GM19025 (cell line): ENCODE measurements at regions not wholly inside any gene's neighbourhood (a gene's known extent, or its start where the extent isn't known, plus 50 kb on each side); places are given as distances from the start of the nearest gene placed in this dataset.

Source experiments
- ATAC-seq: cut with Tn5 transposase; IDR thresholded peaks from one replicate; pipeline ENCODE4 v1.9.1; 2021; ENCODE audit warnings: mild to moderate bottlenecking, low read depth, moderate library complexity; ENCODE audit not compliant: unreplicated experiment

GRCh38 chr1:232293361-232293760, 336.6 kb downstream of the SIPA1L2 start:
- ATAC-seq: no peak

DNA sequence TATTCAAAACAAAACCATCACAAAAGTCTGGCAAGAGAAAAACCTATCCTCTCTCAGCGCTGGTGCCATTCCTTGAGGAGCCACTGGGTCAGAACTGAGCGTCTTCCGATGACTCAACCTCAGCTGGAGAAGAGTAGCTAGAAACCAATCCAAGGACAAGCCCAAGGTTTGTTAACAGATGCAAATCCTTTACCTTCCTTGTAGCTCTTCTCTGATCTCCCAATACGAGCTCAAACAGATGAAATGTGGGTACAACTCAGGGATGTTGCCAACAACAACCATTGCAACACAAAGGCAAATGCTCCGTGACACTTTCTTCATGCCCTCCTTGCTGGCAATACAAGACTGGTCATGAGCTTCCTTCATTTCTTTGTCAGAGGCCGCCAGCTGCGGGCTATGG, 337.1 kb downstream of the SIPA1L2 start:
- ATAC-seq: no peak

GRCh38 chr1:232292239-232292638, 337.7 kb downstream of the SIPA1L2 start:
- no peak for ATAC-seq

GRCh38 chr1:232291681-232292080, 338.3 kb downstream of the SIPA1L2 start:
- ATAC-seq: no peak

DNA sequence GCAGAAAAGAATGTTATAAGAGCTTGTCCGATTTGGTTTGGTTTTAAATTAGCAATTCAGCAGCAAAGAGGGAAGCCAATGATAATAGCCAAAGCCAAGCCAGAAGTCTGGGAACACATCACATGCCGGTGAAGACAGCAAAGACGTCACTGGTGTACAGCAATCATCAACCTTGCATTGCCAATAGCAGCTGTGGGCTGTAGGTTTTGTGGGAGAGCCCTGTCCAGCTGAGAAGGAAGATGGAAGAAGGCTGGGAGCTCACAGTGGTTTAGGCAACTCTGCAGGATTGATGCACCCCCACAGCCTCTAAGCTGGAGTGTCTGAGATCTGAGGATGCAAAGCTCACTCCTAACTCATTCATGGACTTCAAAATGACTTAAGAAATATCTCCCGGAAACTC, 338.7 kb downstream of the SIPA1L2 start:
- ATAC-seq: no peak

- no peak for ATAC-seq
Observed at GRCh38 chr1:232290570-232290969, 339.4 kb downstream of the SIPA1L2 start.

- ATAC-seq: no peak
Observed at GRCh38 chr1:232287676-232288569, 342.0 kb downstream of the SIPA1L2 start.

- no peak for ATAC-seq
Observed at GRCh38 chr1:232285138-232285537, 344.8 kb downstream of the SIPA1L2 start.

- ATAC-seq: no peak
Observed at GRCh38 chr1:232283864-232284263, 346.1 kb downstream of the SIPA1L2 start.

GRCh38 chr1:232282498-232282897, 347.4 kb downstream of the SIPA1L2 start:
- no peak for ATAC-seq

DNA sequence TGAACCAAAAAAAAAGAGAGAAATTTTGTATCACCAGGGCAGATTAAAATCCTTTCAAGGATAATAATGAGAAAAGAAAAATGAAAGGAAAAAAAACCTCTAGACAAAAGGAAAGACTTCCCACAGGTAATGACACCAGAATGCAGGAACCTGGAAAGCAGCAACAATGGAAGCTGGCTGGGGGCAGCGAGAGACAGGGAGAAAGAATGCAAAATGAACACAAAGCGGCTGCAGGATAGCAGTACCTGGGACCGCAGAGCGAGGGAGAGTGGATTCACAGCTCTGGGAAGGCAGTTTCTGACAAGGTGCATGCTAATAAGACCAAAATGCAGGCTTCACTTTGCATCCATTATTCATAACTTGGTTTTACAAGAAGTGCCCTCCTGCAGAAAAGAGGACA, 349.0 kb downstream of the SIPA1L2 start:
- ATAC-seq: no peak

DNA sequence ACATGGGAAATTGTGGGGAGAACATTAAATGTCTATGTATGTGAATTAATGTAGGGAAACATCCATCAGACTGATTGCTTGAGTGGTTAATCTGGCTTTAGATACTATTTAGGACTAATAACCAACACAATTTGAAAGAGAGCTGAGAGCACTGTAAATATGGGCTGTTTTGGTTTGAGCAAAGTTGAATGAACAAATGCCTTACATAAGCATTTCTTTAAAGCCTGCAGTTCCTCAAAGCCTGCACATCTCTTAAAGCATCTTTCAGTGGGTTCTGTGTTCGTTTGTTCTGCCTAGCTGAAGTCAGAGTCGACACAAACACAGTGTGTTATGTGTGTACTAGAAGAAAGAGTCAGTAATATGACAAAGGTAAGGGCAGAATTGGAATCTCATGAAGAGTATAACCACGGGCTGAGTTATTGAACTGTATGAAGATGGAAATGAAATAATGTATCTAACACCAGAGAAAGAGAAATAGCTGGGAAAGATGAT, 350.0 kb downstream of the SIPA1L2 start:
- ATAC-seq: no peak

DNA sequence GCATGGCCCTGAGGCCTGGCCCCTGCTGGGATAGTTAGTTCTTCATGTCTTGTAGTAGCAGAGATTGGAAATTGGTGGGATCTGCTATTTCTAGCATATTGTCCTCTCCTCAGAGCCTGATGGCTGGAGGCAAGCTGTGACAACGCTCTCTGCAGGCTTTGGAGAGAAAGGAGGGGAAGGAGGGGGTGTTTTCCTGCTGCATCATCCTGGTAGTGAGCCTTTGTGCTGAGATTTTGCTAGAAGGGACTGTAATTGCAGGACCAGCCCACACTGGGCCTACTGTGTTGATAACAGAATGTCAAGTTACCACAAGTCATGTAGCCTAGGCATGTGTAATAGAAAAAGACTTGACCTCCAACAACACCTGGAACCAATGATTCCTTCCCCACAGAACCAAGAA, 351.0 kb downstream of the SIPA1L2 start:
- no peak for ATAC-seq

GRCh38 chr1:232276651-232277050, 353.3 kb downstream of the SIPA1L2 start:
- no peak for ATAC-seq

DNA sequence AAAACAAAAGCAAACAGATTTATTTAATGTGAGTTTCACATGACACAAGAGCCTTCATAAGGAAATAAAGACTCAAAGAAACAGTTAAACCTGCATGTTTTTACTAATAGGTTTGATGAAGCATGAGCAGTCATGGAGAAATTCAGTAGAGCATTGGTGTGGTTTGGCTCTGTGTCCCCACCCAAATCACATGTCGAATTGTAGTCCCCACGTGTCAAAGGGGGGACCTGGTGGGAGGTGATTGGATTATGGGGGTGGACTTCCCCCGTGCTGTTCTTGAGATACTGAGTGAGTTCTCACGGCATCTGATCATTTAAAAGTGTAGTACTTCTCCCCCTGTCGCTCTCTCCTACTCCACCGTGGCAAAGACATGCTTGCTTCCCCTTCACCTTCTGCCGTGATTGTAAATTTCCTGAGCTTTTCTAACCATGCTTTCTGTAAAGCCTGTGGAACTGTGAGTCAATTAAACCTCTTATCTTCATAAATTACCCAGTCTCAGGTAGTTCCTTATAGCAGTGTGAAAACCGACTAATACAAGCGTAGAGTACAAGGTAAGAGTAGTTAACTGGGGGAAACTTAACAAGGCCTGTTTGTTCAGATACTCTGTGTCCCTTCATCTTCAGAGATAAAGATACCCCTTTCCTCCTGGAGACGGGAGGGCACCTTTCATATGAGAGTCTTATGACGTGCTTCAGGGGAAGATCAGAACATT, 354.8 kb downstream of the SIPA1L2 start:
- no peak for ATAC-seq

- ATAC-seq: no peak
Observed at GRCh38 chr1:232274236-232274855, 355.6 kb downstream of the SIPA1L2 start.

DNA sequence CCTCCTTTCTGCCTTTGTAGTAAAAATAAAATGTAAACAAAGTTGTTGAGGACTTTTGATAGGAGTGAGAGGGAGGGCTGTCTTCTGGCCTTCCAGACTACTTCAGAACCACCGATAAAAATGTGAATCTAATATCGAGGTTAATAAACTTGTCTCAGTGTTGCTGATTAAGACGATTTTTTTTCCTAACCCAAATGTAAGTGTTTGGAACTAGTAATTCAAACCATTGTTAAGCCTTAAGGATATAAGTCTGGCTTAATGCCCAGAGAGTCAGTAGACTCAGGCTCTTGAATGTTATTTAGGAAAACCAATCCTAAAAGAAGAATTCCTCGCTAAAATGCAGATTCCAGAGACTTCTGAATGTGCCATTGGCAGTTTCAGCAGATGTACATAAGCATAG, 356.9 kb downstream of the SIPA1L2 start:
- ATAC-seq: no peak

DNA sequence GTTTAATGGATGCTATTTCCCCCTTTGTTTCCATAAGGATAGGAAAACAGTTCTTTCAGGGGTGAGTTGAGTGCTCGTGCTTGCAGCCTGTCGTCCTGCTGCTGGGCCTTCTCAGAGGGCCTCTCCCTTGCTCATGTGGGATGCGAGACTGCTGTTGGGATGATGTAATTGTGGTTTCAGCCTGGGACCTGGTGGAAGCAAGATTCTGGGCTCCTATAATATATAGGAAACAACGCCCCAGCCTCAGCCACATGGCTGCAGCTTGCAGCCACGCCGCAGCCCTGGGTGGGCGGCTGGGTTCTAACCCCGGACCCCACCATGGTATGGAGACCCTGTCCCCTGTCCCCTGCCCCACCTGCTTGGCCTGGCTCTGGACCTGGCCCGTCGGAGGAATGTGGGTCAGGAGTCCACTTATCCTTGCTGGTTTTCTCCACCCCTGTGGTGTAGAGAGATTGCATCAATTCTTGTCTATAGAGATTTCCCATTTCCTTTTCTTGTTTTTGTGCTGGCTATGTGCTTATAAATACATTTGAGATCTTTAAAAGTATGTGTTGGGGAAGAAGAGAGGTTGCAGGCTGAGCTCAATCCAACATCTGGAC, 357.8 kb downstream of the SIPA1L2 start:
- no peak for ATAC-seq

- ATAC-seq: no peak
Observed at GRCh38 chr1:232271299-232271698, 358.6 kb downstream of the SIPA1L2 start.

GRCh38 chr1:232269988-232270387, 359.9 kb downstream of the SIPA1L2 start:
- no peak for ATAC-seq
